GM18499 (cell line): ENCODE measurements at regions not wholly inside any gene's neighbourhood (a gene's known extent, or its start where the extent isn't known, plus 50 kb on each side); places are given as distances from the start of the nearest gene placed in this dataset.

ENCODE experiments used
- ATAC-seq: cut with Tn5 transposase; IDR thresholded peaks from one replicate; pipeline ENCODE4 v1.9.1; 2021; ENCODE audit warnings: moderate number of reproducible peaks; ENCODE audit not compliant: insufficient read depth, unreplicated experiment

DNA sequence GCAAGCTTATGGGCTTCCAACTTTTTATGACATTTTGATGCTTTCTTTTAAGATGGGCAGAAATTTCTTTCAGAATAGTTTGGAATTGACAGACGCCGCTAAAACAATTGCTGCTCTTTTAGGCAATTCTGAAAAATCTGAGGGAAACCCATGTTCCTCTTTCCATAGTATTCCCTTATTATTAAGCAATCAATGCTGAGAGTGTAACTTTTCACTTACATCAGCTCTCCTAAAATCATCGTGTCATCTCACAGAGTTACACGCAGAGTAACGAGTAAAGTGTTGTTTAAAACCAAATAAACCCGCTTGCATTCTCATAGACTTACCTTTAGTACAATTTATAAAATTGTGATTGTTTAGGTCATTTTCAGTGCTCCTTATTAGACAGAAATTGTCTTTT, 150.6 kb downstream of the MAF start:
- no peak for ATAC-seq

- no peak for ATAC-seq
Observed at GRCh38 chr16:79449067-79449769, 151.3 kb downstream of the MAF start.

GRCh38 chr16:79444572-79444971, 156.0 kb downstream of the MAF start:
- no peak for ATAC-seq

- ATAC-seq, result no peak
Observed at GRCh38 chr16:79439901-79440300, 160.6 kb downstream of the MAF start.

GRCh38 chr16:79437764-79438751, 162.5 kb downstream of the MAF start:
- no peak for ATAC-seq

- no peak for ATAC-seq
Observed at GRCh38 chr16:79436885-79437284, 163.7 kb downstream of the MAF start.

DNA sequence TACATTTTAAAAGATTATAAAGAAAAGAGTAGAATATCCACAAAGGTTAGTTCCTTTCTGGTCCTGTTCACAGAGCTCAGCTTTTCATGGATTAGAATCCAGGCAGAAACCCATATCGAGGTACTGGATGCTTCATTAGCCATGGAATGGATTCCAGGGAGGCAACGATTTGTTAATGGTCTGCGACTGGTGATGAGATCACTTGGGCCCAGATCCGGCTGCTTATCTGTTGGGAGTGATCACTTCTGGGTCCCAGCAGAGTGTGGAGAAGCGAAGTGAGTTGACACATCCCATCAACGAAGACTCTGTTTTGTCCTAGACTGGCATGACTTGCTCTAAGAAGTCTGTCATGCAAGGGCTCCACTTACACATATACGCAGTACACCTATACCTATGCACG, 165.8 kb downstream of the MAF start:
- ATAC-seq, result no peak

DNA sequence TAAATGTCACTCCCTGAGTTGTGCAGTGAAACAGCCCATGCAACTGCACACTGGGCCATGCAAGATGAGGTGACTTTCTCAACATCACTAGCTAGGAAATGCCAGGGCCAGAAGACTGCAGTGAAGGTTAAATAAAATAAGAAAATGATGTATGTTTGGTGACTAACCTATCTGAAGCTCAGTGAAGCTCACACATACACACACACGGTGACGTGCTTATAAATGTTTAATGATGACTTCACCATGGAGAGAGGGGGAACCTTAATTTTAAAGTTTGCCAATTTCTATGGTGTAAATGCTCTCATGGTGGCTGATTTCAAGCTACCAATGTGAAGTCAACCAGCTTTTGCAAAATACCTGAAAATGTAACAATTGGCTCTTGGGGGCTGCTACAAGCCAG, 166.4 kb downstream of the MAF start:
- ATAC-seq, result no peak

DNA sequence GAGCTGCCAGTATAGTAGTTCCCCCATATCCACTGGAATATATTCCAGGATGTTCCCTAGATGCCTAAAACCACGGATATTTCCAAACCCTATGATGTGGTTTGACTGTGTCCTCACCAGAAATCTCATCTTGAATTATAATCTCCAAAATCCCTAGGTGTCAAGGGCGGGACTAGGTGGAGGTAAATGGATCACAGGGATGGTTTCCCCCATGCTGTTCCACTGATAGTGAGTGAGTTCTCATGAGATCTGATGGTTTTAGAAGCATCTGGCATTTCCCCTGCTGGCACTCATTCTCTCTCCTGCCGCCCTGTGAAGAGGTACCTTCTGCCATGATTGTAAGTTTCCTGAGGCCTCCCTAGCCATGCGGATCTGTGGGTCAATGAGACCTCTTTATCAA, 168.6 kb downstream of the MAF start:
- ATAC-seq, result no peak

GRCh38 chr16:79430191-79430678, 170.3 kb downstream of the MAF start:
- no peak for ATAC-seq

- ATAC-seq, result no peak
Observed at GRCh38 chr16:79429381-79430190, 171.0 kb downstream of the MAF start.

DNA sequence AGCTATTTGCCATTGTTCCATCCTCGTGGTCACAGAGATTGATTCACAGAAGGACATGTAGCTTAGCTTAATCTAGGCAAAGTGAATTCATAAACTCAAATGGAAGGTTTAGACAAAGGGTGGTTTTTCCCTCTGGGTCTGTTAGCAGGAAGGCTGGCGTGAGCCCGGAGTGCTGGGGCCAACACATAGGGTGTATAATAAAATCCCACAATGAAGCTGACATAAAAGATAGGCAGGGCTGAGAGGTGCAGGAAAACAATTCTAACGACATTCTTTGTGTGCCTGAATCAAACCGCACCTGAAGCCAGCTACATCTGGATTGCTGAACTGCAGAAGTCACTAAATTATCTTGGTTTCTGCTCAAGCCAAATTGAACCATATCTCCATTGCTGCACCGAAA, 173.9 kb downstream of the MAF start:
- ATAC-seq, result no peak

DNA sequence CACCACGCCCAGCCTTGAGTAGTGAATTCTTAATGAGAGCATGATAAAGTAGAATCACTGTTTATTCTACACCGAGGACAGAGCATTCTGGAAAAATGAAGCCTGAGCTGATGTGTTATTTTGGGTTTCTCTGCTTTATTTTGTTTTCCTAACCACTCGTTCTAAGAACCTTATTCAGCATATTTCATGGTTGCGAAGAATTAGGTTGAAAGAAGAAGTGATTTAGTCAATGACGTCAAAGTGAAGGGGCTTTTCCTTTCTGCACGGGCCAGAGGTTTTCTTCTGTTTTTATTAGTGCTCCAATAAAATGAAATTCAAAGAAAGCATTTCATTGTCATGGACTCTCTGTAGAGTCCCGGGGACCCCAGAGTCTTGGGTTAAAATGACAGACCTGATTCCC, 178.5 kb downstream of the MAF start:
- ATAC-seq, result no peak

DNA sequence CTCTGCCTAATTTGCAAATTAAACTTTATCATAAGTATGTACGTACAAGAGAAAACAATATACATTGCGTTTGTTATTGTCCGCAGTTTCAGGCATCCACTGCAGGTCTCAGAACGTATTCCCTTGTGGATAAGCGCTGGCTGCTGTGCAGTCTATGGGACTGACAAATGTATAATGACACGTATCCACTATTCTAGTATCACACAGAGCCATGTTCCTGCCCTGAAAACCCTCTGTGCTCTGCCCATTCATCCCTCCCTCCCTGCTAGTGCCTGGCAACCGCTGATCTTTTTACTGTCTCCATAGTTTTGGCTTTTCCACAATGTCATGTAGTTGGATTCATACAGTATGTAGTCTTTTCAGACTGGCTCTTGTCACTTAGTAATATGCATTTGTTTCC, 179.4 kb downstream of the MAF start:
- no peak for ATAC-seq

DNA sequence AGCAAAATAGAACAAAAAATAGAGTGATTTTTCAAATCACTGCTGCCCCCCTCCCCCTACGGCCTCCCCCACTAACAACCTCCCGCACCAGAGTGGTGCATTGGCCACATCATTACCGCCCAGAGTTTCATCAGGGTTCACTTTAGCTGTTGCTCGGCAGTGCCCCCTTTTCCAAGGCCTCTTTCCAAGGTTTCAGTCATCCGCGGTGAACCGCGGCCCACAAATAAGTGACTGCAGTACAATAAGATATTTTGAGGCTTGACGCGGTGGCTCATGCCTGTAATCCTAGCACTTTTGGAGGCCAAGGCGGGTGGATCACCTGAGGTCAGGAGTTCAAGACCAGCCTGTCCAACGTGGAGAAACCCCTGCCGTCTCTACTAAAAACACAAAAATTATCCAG, 180.0 kb downstream of the MAF start:
- ATAC-seq, result no peak

GRCh38 chr16:79419148-79419547, 181.4 kb downstream of the MAF start:
- ATAC-seq, result no peak

- ATAC-seq, result no peak
Observed at GRCh38 chr16:79417601-79418008, 182.9 kb downstream of the MAF start.

- no peak for ATAC-seq
Observed at GRCh38 chr16:79415983-79416640, 184.4 kb downstream of the MAF start.

DNA sequence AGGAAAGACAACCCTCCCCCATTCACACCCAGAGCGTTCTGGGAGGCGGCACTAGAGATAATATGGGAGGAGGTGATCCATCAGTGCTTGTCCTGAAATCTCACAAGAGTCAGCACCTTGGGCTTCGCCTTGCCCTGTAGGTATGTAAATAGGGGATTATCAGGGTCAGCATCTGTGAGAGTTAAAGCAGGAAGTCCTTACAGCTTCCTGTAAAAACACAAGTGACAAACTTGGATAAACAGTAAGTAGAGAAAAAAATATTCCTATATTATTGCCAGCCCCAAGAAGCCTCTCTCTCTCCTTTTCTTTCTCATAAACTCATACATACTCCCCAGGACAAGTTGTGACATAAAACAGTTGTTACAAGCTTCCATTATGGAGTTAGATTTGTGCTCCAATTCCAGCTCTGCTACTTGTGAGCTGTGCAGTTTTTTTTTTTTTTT, 187.7 kb downstream of the MAF start:
- ATAC-seq, result no peak

DNA sequence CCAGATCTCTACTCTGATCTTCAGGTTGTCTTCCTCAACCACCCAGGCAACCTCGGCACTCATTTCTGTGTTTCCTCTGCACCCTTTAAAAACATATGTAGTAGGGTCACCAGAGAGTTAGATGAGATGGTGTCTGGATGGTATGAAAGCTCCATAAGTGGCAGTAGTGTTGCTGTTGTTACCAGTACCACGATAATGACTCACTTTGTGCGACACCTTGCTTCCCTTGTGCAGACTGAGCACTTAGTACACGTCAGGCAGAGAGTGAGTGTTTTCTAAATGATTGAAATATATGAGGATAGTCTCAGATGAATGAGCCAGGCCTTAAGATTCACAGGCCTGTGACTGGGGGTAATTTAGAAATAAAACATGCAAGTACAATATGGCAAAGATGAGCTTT, 188.7 kb downstream of the MAF start:
- no peak for ATAC-seq
